H1 (cell line): ENCODE measurements at regions not wholly inside any gene's neighbourhood (a gene's known extent, or its start where the extent isn't known, plus 50 kb on each side); places are given as distances from the start of the nearest gene placed in this dataset.

Experiments
- CTCF ChIA-PET: fragments of 300-600 bp; sonication (Branson Sonifier 250); formaldehyde crosslinking; loops from one replicate; lab custom pipeline; 2021; ENCODE audit not compliant: partially characterized antibody; lab: Charles Lee
- POLR2A ChIA-PET: fragments of 300-600 bp; sonication (Branson Sonifier 250); formaldehyde crosslinking; loops from one replicate; lab custom pipeline; 2021; ENCODE audit warnings: inconsistent platforms; ENCODE audit not compliant: partially characterized antibody; lab: Charles Lee
- DNase-seq, 2 experiments: peaks; one replicate each; pipeline versions ENCODE4 v3.0.0 to v3.0.0-alpha.2; 2010 to 2022; ENCODE audit warnings: low spot score in 2 of 2, low read depth in 1 of 2, mixed read lengths in 1 of 2
- FAIRE-seq: peaks from 2 replicates; lab custom pipeline; 2011; peaks lifted over from hg19 to GRCh38; lab: Jason Lieb, UNC
- H2AFZ ChIP-seq: 2 replicates; pipeline ENCODE4 v1.8.1; 2012; ENCODE audit warnings: low read length, inconsistent platforms
- H2AK5ac ChIP-seq: 2 replicates; pipeline ENCODE4 v1.6.1; 2013; ENCODE audit warnings: low read depth, low read length
- H2BK120ac ChIP-seq: replicated peaks from 2 replicates; pipeline ENCODE3; 2013; ENCODE audit warnings: low read depth, low read length, inconsistent platforms
- H2BK12ac ChIP-seq: 2 replicates; pipeline ENCODE4 v1.6.1; 2013; ENCODE audit warnings: low read depth, low read length
- H2BK15ac ChIP-seq: 2 replicates; pipeline ENCODE4 v1.6.1; 2013; ENCODE audit warnings: low read length
- H2BK20ac ChIP-seq: 2 replicates; pipeline ENCODE4 v1.6.1; 2013; ENCODE audit warnings: low read length
- H2BK5ac ChIP-seq: 2 replicates; pipeline ENCODE4 v1.6.1; 2013; ENCODE audit warnings: low read depth, low read length
- H3K14ac ChIP-seq: 2 replicates; pipeline ENCODE4 v1.6.1; 2013; ENCODE audit warnings: inconsistent platforms; ENCODE audit not compliant: insufficient read length
- H3K18ac ChIP-seq: 2 replicates; pipeline ENCODE4 v1.6.1; 2013; ENCODE audit warnings: low read length; ENCODE audit errors: extremely low read depth
- H3K23ac ChIP-seq: 2 replicates; pipeline ENCODE4 v1.6.1; 2013; ENCODE audit warnings: inconsistent platforms; ENCODE audit not compliant: insufficient read length
- H3K23me2 ChIP-seq: 2 replicates; pipeline ENCODE4 v1.6.1; 2013; ENCODE audit warnings: low read depth, low read length
- H3K27ac ChIP-seq: 2 replicates; pipeline ENCODE4 v1.6.1; 2011; ENCODE audit warnings: low read depth, low read length, inconsistent platforms
- H3K27me3 ChIP-seq, 4 experiments: replicated peaks in 1 of 4; 1 replicate in 1 of 4; 2 replicates in 3 of 4; pipeline versions ENCODE4 v1.6.1 to v1.8.1; 2011 to 2013; ENCODE audit warnings: low read length in 3 of 4, mild to moderate bottlenecking in 3 of 4, inconsistent platforms in 2 of 4, mixed read lengths in 2 of 4, moderate library complexity in 1 of 4; ENCODE audit not compliant: control insufficient read depth in 3 of 4, insufficient read depth in 3 of 4; ENCODE audit errors: extremely low read depth in 1 of 4
- H3K36me3 ChIP-seq, 4 experiments: 2 replicates each; pipeline versions ENCODE4 v1.6.1 to v1.8.1; 2011 to 2013; ENCODE audit warnings: mild to moderate bottlenecking in 4 of 4, low read length in 3 of 4, moderate library complexity in 2 of 4, control low read depth in 1 of 4, inconsistent platforms in 1 of 4; ENCODE audit not compliant: insufficient read depth in 4 of 4, control insufficient read depth in 2 of 4
- H3K4ac ChIP-seq: replicated peaks from 2 replicates; pipeline ENCODE3; 2013; ENCODE audit warnings: low read length, low read depth, mixed read lengths, inconsistent platforms; ENCODE audit not compliant: insufficient read length
- H3K4me1 ChIP-seq, 4 experiments: replicated peaks in 1 of 4; 1 replicate in 1 of 4; 2 replicates in 3 of 4; pipeline versions ENCODE4 v1.6.1 to v1.8.1; 2011 to 2013; ENCODE audit warnings: low read length in 3 of 4, inconsistent platforms in 2 of 4, mixed read lengths in 1 of 4; ENCODE audit not compliant: insufficient read depth in 4 of 4, control insufficient read depth in 3 of 4
- H3K4me2 ChIP-seq, 2 experiments: 2 replicates each; pipeline versions ENCODE4 v1.6.1 to v1.8.1; 2011 to 2013; ENCODE audit warnings: low read depth in 2 of 2, low read length in 2 of 2, control low read depth in 1 of 2, inconsistent platforms in 1 of 2, mild to moderate bottlenecking in 1 of 2; ENCODE audit not compliant: insufficient read depth in 1 of 2
- H3K4me3 ChIP-seq, 4 experiments: fragments of 200-600, 300-600 bp in 1 of 4; sonication (generic), shearing (Covaris generic), sonication (Bioruptor Twin) in 1 of 4; 2 replicates each; pipeline versions ENCODE4 v1.5.1 to v1.8.1; 2011 to 2016; ENCODE audit warnings: low read length in 4 of 4, low read depth in 3 of 4, control low read depth in 2 of 4, inconsistent platforms in 2 of 4, mild to moderate bottlenecking in 2 of 4, mixed read lengths in 1 of 4, moderate library complexity in 1 of 4; ENCODE audit not compliant: insufficient read depth in 2 of 4; ENCODE audit errors: extremely low read depth in 1 of 4
- H3K56ac ChIP-seq: replicated peaks from 2 replicates; pipeline ENCODE3; 2013; ENCODE audit warnings: low read depth, mild to moderate bottlenecking, mixed read lengths, low read length, inconsistent platforms; ENCODE audit not compliant: insufficient read length
- H3K79me1 ChIP-seq: 2 replicates; pipeline ENCODE4 v1.6.1; 2013; ENCODE audit warnings: low read depth, low read length, control low read depth
- H3K79me2 ChIP-seq, 2 experiments: 2 replicates each; pipeline versions ENCODE4 v1.6.1 to v1.8.1; 2012 to 2013; ENCODE audit warnings: low read length in 2 of 2, mild to moderate bottlenecking in 2 of 2, inconsistent platforms in 1 of 2; ENCODE audit not compliant: insufficient read depth in 2 of 2, control insufficient read depth in 1 of 2
- H3K9ac ChIP-seq, 4 experiments: replicated peaks in 1 of 4; 1 replicate in 1 of 4; 2 replicates in 3 of 4; pipeline versions ENCODE4 v1.6.1 to v1.8.1; 2011 to 2013; ENCODE audit warnings: low read depth in 3 of 4, low read length in 3 of 4, control low read depth in 2 of 4, mild to moderate bottlenecking in 2 of 4, moderate library complexity in 2 of 4, inconsistent platforms in 1 of 4; ENCODE audit errors: extremely low read depth in 1 of 4
- H3K9me3 ChIP-seq, 2 experiments: 2 replicates each; pipeline versions ENCODE4 v1.6.1 to v1.8.1; 2012 to 2013; ENCODE audit warnings: mild to moderate bottlenecking in 2 of 2, moderate library complexity in 2 of 2, control low read depth in 1 of 2, inconsistent platforms in 1 of 2, low read depth in 1 of 2, low read length in 1 of 2, mixed read lengths in 1 of 2; ENCODE audit not compliant: insufficient read depth in 2 of 2
- H4K20me1 ChIP-seq, 2 experiments: replicated peaks in 1 of 2; 2 replicates each; pipeline versions ENCODE3 to v1.8.1; 2011 to 2013; ENCODE audit warnings: inconsistent platforms in 2 of 2, low read length in 2 of 2, mild to moderate bottlenecking in 1 of 2; ENCODE audit not compliant: insufficient read depth in 2 of 2, control insufficient read depth in 1 of 2
- H4K5ac ChIP-seq: 2 replicates; pipeline ENCODE4 v1.6.1; 2013; ENCODE audit warnings: low read length, low read depth, mixed read lengths, inconsistent platforms; ENCODE audit not compliant: insufficient read length
- H4K8ac ChIP-seq: 2 replicates; pipeline ENCODE4 v1.8.0; 2013; ENCODE audit warnings: mild to moderate bottlenecking, moderate library complexity, low read length, inconsistent platforms; ENCODE audit not compliant: insufficient read depth; ENCODE audit errors: extremely low read depth
- H4K91ac ChIP-seq: replicated peaks from 2 replicates; pipeline ENCODE3; 2013; ENCODE audit warnings: low read length, mixed read lengths, inconsistent platforms; ENCODE audit not compliant: insufficient read length
- BACH1 ChIP-seq: IDR thresholded peaks from 2 replicates; pipeline ENCODE4 v1.6.1; 2012; ENCODE audit warnings: low read length, improper control_type of control experiment
- EP300 ChIP-seq, 2 experiments: IDR thresholded peaks; 1 replicate in 1 of 2; 2 replicates in 1 of 2; pipeline ENCODE4 v1.6.1; 2011 to 2012; ENCODE audit warnings: low read depth in 2 of 2, low read length in 2 of 2, mild to moderate bottlenecking in 2 of 2, borderline replicate concordance in 1 of 2, inconsistent platforms in 1 of 2, moderate library complexity in 1 of 2
- JUND ChIP-seq: IDR thresholded peaks from 2 replicates; pipeline ENCODE4 v1.6.1; 2011; ENCODE audit warnings: mild to moderate bottlenecking, improper control_type of control experiment, low read length
- KDM4A ChIP-seq: IDR thresholded peaks from one replicate; pipeline ENCODE4 v1.7.1; 2012; ENCODE audit warnings: low read depth, mild to moderate bottlenecking, moderate library complexity, low read length, inconsistent platforms; ENCODE audit not compliant: severe bottlenecking
- MAFK ChIP-seq: IDR thresholded peaks from 2 replicates; pipeline ENCODE4 v1.6.1; 2012; ENCODE audit warnings: low read depth, mild to moderate bottlenecking, improper control_type of control experiment, low read length
- NANOG ChIP-seq: IDR thresholded peaks from 2 replicates; pipeline ENCODE4 v1.6.1; 2011; ENCODE audit warnings: low read length, low read depth, mild to moderate bottlenecking, inconsistent platforms; ENCODE audit not compliant: insufficient read depth, poor library complexity, severe bottlenecking
- PHF8 ChIP-seq: fragments of 200-600 bp; sonication (generic); conservative IDR thresholded peaks from 2 replicates; pipeline ENCODE4 v1.7.1; 2012; ENCODE audit warnings: low read depth, mild to moderate bottlenecking, inconsistent platforms, low read length, moderate library complexity
- SIRT6 ChIP-seq: IDR thresholded peaks from one replicate; pipeline ENCODE4 v1.7.1; 2012; ENCODE audit warnings: low read length, inconsistent platforms
- SP4 ChIP-seq: IDR thresholded peaks from 2 replicates; pipeline ENCODE4 v1.6.1; 2012; ENCODE audit warnings: low read length, inconsistent platforms
- SUZ12 ChIP-seq: fragments of 200-600 bp; sonication (generic); IDR thresholded peaks from 2 replicates; pipeline ENCODE4 v1.6.1; 2012; ENCODE audit warnings: mild to moderate bottlenecking, inconsistent platforms, low read length, moderate library complexity, mixed read lengths
- TAF1 ChIP-seq: IDR thresholded peaks from 2 replicates; pipeline ENCODE4 v1.6.1; 2011; ENCODE audit warnings: mild to moderate bottlenecking, low read depth, low read length
- TEAD4 ChIP-seq: IDR thresholded peaks from 2 replicates; pipeline ENCODE4 v1.6.1; 2012; ENCODE audit warnings: low read depth, low read length, inconsistent platforms, mixed read lengths
- WGBS, 2 experiments: shearing (Covaris generic) in 1 of 2; methylation state at CpG; one replicate each; pipeline versions ENCODE4 v1.1.6 to v1.1.7; 2013 to 2015; ENCODE audit warnings: low lambda C conversion rate in 2 of 2, mixed read lengths in 2 of 2, inconsistent platforms in 1 of 2, low coverage in 1 of 2, missing lambda C conversion rate in 1 of 2; ENCODE audit not compliant: insufficient replicate concordance in 2 of 2, insufficient coverage in 1 of 2, insufficient read length in 1 of 2; ENCODE audit errors: extremely low coverage in 1 of 2, missing lambda C conversion rate in 1 of 2; 5-methylcytosine and 5-hydroxymethylcytosine counted together
- TF ChIP-seq, protein P1 (sequence below): IDR thresholded peaks from 2 replicates; pipeline ENCODE4 v1.6.1; 2012; ENCODE audit warnings: low read length, inconsistent platforms

DNA sequence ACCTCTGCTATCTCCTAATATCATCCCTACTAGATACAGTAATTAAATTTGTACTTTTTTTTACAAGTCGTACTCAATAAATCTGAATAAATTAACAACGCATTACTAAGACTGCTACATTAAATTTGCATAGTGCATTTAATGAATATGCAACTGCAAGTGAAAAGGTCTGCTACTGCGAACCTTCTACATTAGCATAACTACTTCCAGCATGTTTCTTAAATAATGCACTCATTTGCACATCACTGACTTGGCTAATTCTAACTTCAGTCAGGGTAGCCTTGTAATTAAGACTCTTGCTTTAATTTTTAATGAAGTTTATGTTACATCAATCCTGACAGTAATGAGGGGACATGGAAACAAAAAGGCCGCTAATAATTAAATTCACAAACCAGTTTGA, 98.9 kb upstream of the FOXB1 start:
- peak overlapping the region; percentile 42 to 50; a peak in 3 of 4 replicates for H3K4me2 ChIP-seq
- no peaks in the 10 kb centered on the region for H4K20me1 ChIP-seq
- H3K14ac ChIP-seq: no peak overlapping the region
- H3K36me3 ChIP-seq: no peaks in the 10 kb centered on the region
- H3K79me2 ChIP-seq: no peaks in the 10 kb centered on the region
- H3K4me3 ChIP-seq: peak overlapping the region in 1 of 4 experiments; percentile 15; a peak in 1 of 8 replicates
- no peak overlapping the region for H3K56ac ChIP-seq
- no peak overlapping the region for H3K9ac ChIP-seq
- H2AK5ac ChIP-seq: no peak overlapping the region
- H3K27me3 ChIP-seq: no peaks in the 10 kb centered on the region
- H2AFZ ChIP-seq: no peak overlapping the region
- H4K91ac ChIP-seq: no peak overlapping the region
- H3K79me1 ChIP-seq: no peaks in the 10 kb centered on the region
- H2BK12ac ChIP-seq: no peak overlapping the region
- ChIA-PET CTCF (interaction anchor here (1.3 kb wide), 1 partner anchor 12 kb away, joined by 3 read pairs; no protein-coding TSS in a partner anchor), POLR2A (no interaction called here)
- peaks cover 2 to 8% (median 6%) of the 10 kb centered on the region in 4 experiments; a peak in 5 of 7 replicates for H3K4me1 ChIP-seq
- H2BK15ac ChIP-seq: no peak overlapping the region
- H2BK20ac ChIP-seq: no peak overlapping the region
- H3K9me3 ChIP-seq: no peaks in the 10 kb centered on the region
- no peak overlapping the region for H4K8ac ChIP-seq
- no peak overlapping the region for H4K5ac ChIP-seq
- H2BK5ac ChIP-seq: no peak overlapping the region
- H3K27ac ChIP-seq: no peak overlapping the region
- no peak overlapping the region for H3K4ac ChIP-seq
- FAIRE-seq (no peak), DNase-seq (no peak)
- no peak overlapping the region for H2BK120ac ChIP-seq
- H3K23me2 ChIP-seq: no peaks in the 10 kb centered on the region; the same call in 1 of the 2 replicates
- no peak overlapping the region for H3K18ac ChIP-seq
- WGBS, 2 experiments: 41% methylated on average over 4 of the region's 4 CpGs; no CpG with 5 or more reads in 1 of the 2 experiments
- no peak overlapping the region for H3K23ac ChIP-seq
- TF ChIP-seq PHF8 (no peak), SP4 (no peak), SIRT6 (no peak), JUND (no peak), BACH1 (no peak), NANOG (no peak), KDM4A (no peak), MAFK (no peak), TEAD4 (no peak), SUZ12 (no peak), TAF1 (no peak), EP300 (IDR thresholded peaks at IDR 0.05; ENCODE audit: borderline replicate concordance in 1 of 2, low read depth in 2 of 2, low read length in 2 of 2) (no peak)
- TF ChIP-seq, protein P1, sequence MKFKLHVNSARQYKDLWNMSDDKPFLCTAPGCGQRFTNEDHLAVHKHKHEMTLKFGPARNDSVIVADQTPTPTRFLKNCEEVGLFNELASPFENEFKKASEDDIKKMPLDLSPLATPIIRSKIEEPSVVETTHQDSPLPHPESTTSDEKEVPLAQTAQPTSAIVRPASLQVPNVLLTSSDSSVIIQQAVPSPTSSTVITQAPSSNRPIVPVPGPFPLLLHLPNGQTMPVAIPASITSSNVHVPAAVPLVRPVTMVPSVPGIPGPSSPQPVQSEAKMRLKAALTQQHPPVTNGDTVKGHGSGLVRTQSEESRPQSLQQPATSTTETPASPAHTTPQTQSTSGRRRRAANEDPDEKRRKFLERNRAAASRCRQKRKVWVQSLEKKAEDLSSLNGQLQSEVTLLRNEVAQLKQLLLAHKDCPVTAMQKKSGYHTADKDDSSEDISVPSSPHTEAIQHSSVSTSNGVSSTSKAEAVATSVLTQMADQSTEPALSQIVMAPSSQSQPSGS: no peak
